Mesendoderm (in vitro differentiated cells): ENCODE measurements at regions not wholly inside any gene's neighbourhood (a gene's known extent, or its start where the extent isn't known, plus 50 kb on each side); places are given as distances from the start of the nearest gene placed in this dataset.

Source experiments
- DNase-seq: peaks from one replicate; pipeline ENCODE4 v3.0.0; 2013
- H2AK5ac ChIP-seq: 2 replicates; pipeline ENCODE4 v1.6.1; 2013; ENCODE audit warnings: low read length, inconsistent platforms
- H2BK120ac ChIP-seq: 2 replicates; pipeline ENCODE4 v1.6.1; 2013; ENCODE audit warnings: low read depth, mild to moderate bottlenecking, low read length, moderate library complexity, mixed read lengths
- H2BK15ac ChIP-seq: replicated peaks from 2 replicates; pipeline ENCODE4 v1.6.1; 2013; ENCODE audit warnings: low read depth, mild to moderate bottlenecking, moderate library complexity
- H2BK5ac ChIP-seq: 2 replicates; pipeline ENCODE4 v1.6.1; 2013; ENCODE audit warnings: low read length, inconsistent platforms
- H3K18ac ChIP-seq: 2 replicates; pipeline ENCODE4 v1.6.1; 2013; ENCODE audit warnings: mild to moderate bottlenecking, low read length, mixed read lengths
- H3K23ac ChIP-seq: one replicate; pipeline ENCODE4 v1.6.1; 2013; ENCODE audit warnings: low read length
- H3K27ac ChIP-seq: 2 replicates; pipeline ENCODE4 v1.5.1; 2013; ENCODE audit warnings: low read depth, mild to moderate bottlenecking, inconsistent platforms, low read length, moderate library complexity
- H3K27me3 ChIP-seq: 2 replicates; pipeline ENCODE4 v1.6.1; 2013; ENCODE audit warnings: low read length, control low read depth, mild to moderate bottlenecking, inconsistent platforms; ENCODE audit not compliant: insufficient read depth, poor library complexity
- H3K36me3 ChIP-seq: 2 replicates; pipeline ENCODE4 v1.6.1; 2013; ENCODE audit warnings: low read length, inconsistent platforms; ENCODE audit not compliant: control insufficient read depth, insufficient read depth
- H3K4ac ChIP-seq: one replicate; pipeline ENCODE4 v1.6.1; 2013; ENCODE audit warnings: low read depth, mild to moderate bottlenecking, low read length, moderate library complexity
- H3K4me1 ChIP-seq: 2 replicates; pipeline ENCODE4 v1.6.1; 2013; ENCODE audit warnings: low read depth, low read length, inconsistent platforms; ENCODE audit not compliant: control insufficient read depth
- H3K4me2 ChIP-seq: 2 replicates; pipeline ENCODE4 v1.6.1; 2013; ENCODE audit warnings: low read length
- H3K4me3 ChIP-seq: 2 replicates; pipeline ENCODE4 v1.5.1; 2013; ENCODE audit warnings: mild to moderate bottlenecking, low read length
- H3K56ac ChIP-seq: one replicate; pipeline ENCODE4 v1.6.1; 2013; ENCODE audit warnings: low read length
- H3K79me1 ChIP-seq: 2 replicates; pipeline ENCODE4 v1.6.1; 2013; ENCODE audit warnings: low read length, inconsistent platforms
- H3K79me2 ChIP-seq: 2 replicates; pipeline ENCODE4 v1.6.1; 2013; ENCODE audit warnings: mild to moderate bottlenecking, low read length; ENCODE audit not compliant: control insufficient read depth, insufficient read depth
- H3K9ac ChIP-seq: 2 replicates; pipeline ENCODE4 v1.6.1; 2013; ENCODE audit warnings: low read length, inconsistent platforms
- H4K5ac ChIP-seq: one replicate; pipeline ENCODE4 v1.6.1; 2013; ENCODE audit warnings: low read length
- H4K8ac ChIP-seq: one replicate; pipeline ENCODE4 v1.6.1; 2013; ENCODE audit warnings: low read depth, mild to moderate bottlenecking, control low read depth, low read length, moderate library complexity
- WGBS: extraction: QIAGEN DNeasy Blood & Tissue Kit; methylation state at CpG from one replicate; pipeline ENCODE4 v1.1.7; 2013; ENCODE audit warnings: low lambda C conversion rate, missing lambda C conversion rate; ENCODE audit not compliant: insufficient coverage; ENCODE audit errors: extremely low coverage; 5-methylcytosine and 5-hydroxymethylcytosine counted together

DNA sequence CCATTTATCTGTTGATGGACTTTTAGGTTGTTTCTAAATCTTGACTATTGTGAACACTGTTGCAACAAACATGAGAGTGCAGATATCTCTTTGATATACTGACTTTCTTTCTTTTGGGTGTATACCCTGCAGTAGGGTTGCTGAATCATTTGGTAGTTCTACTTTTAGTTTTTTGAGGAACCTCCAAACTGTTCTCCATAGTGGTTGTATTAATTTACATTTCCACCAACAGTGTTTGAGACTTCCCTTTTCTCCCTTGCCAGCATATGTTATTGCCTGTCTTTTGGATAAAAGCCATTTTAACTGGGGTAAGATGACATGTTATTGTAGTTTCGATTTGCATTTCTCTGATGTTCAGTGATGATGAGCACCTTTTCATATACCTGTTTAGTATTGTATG lies 330.0 kb downstream of the DDX10 start:
- Histone ChIP-seq H2BK120ac (no peak overlapping the region), H3K18ac (no peak overlapping the region), H3K79me1 (no peaks in the 10 kb centered on the region), H4K5ac (no peak overlapping the region), H3K4ac (no peak overlapping the region), H3K27me3 (no peaks in the 10 kb centered on the region), H3K4me1 (no peaks in the 10 kb centered on the region), H3K4me2 (no peak overlapping the region), H3K23ac (no peak overlapping the region), H2AK5ac (no peak overlapping the region), H3K27ac (no peak overlapping the region), H3K36me3 (no peaks in the 10 kb centered on the region), H2BK5ac (no peak overlapping the region), H3K79me2 (no peaks in the 10 kb centered on the region), H3K9ac (no peak overlapping the region), H3K56ac (no peak overlapping the region), H4K8ac (no peak overlapping the region), H2BK15ac (no peak overlapping the region), H3K4me3 (no peak overlapping the region)
- WGBS = no CpG with 5 or more reads among the region's 1 CpG
- no peak for DNase-seq

- no peak overlapping the region for H3K27ac ChIP-seq
- no peak for DNase-seq
- no peaks in the 10 kb centered on the region for H3K4me1 ChIP-seq
- no peak overlapping the region for H2BK120ac ChIP-seq
- H3K79me1 ChIP-seq = no peaks in the 10 kb centered on the region
- H3K27me3 ChIP-seq = no peaks in the 10 kb centered on the region
- no peak overlapping the region for H2AK5ac ChIP-seq
- no peak overlapping the region for H2BK15ac ChIP-seq
- no peak overlapping the region for H2BK5ac ChIP-seq
- no peaks in the 10 kb centered on the region for H3K79me2 ChIP-seq
- no peak overlapping the region for H3K56ac ChIP-seq
- H4K5ac ChIP-seq = no peak overlapping the region
- H3K36me3 ChIP-seq = no peaks in the 10 kb centered on the region
- H3K18ac ChIP-seq = no peak overlapping the region
- H3K4ac ChIP-seq = no peak overlapping the region
- H3K4me2 ChIP-seq = no peak overlapping the region
- H3K4me3 ChIP-seq = no peak overlapping the region
- no peak overlapping the region for H4K8ac ChIP-seq
- H3K23ac ChIP-seq = no peak overlapping the region
- no peak overlapping the region for H3K9ac ChIP-seq
These were observed 333.0 kb downstream of the DDX10 start for GRCh38 chr11:108997826-108998225.

DNA sequence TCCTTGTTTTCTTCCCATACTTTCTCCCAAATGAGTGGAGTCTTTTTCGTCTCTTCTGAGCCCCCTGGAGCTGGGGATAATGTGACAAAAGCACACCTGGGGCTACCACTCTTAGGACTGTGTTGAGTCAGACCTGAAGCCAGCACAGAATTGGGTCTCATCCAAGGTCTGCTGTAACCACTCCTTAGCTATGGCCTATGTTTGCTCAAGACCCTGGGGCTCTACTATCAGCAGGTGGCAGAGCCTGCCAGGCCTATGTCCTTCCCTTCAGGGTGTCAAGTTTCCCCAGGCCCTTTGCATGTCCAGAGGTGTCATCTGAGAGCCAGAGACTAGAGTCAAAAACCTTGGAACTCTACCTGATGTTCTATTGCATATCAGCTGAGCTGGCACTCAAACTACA lies 335.7 kb downstream of the DDX10 start:
- H3K4me1 ChIP-seq = no peaks in the 10 kb centered on the region
- H4K8ac ChIP-seq = no peak overlapping the region
- H3K36me3 ChIP-seq = no peaks in the 10 kb centered on the region
- H3K4me2 ChIP-seq = no peak overlapping the region
- no peak overlapping the region for H2BK120ac ChIP-seq
- no peak overlapping the region for H2BK5ac ChIP-seq
- no peaks in the 10 kb centered on the region for H3K79me2 ChIP-seq
- no peak overlapping the region for H3K18ac ChIP-seq
- no peak overlapping the region for H2BK15ac ChIP-seq
- H4K5ac ChIP-seq = no peak overlapping the region
- H3K27me3 ChIP-seq = no peaks in the 10 kb centered on the region
- DNase-seq = no peak
- no peaks in the 10 kb centered on the region for H3K79me1 ChIP-seq
- H2AK5ac ChIP-seq = no peak overlapping the region
- H3K56ac ChIP-seq = no peak overlapping the region
- H3K4ac ChIP-seq = no peak overlapping the region
- no CpG with 5 or more reads among the region's 1 CpG for WGBS
- no peak overlapping the region for H3K4me3 ChIP-seq
- H3K23ac ChIP-seq = no peak overlapping the region
- H3K9ac ChIP-seq = no peak overlapping the region
- no peak overlapping the region for H3K27ac ChIP-seq

GRCh38 chr11:109001585-109001984 lies 336.7 kb downstream of the DDX10 start:
- no peaks in the 10 kb centered on the region for H3K36me3 ChIP-seq
- H3K9ac ChIP-seq = no peak overlapping the region
- no peaks in the 10 kb centered on the region for H3K79me2 ChIP-seq
- no peaks in the 10 kb centered on the region for H3K79me1 ChIP-seq
- H3K4me3 ChIP-seq = no peak overlapping the region
- no peak overlapping the region for H3K18ac ChIP-seq
- peak; percentile 16 for DNase-seq
- H2BK120ac ChIP-seq = no peak overlapping the region
- no peaks in the 10 kb centered on the region for H3K27me3 ChIP-seq
- no peaks in the 10 kb centered on the region for H3K4me1 ChIP-seq
- no peak overlapping the region for H3K4ac ChIP-seq
- no peak overlapping the region for H2BK15ac ChIP-seq
- H3K23ac ChIP-seq = no peak overlapping the region
- H3K56ac ChIP-seq = no peak overlapping the region
- no peak overlapping the region for H2BK5ac ChIP-seq
- H4K8ac ChIP-seq = no peak overlapping the region
- H3K4me2 ChIP-seq = no peak overlapping the region
- no peak overlapping the region for H3K27ac ChIP-seq
- no peak overlapping the region for H2AK5ac ChIP-seq
- H4K5ac ChIP-seq = no peak overlapping the region

DNA sequence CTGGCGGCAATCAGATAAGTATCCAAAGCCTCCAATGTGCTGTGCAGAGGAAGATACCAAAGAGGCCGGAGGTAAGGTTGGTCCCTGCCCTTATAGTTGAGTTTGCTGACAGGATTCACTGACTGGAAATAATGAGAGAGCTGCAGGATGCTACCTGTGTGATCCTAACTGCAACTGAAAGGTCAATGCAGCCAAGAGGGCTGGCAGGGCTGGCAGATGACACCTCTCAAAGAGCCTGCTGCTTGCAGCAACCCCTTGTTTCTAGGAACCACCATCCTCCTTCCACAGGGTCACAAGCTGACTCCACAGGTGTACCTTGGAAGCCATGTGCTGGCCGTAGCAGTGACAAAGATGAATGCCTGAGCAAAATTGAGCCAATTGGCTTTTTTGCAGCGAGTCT lies 348.1 kb downstream of the DDX10 start:
- Histone ChIP-seq H3K4me2 (no peak overlapping the region), H3K4me3 (no peak overlapping the region), H3K79me1 (no peaks in the 10 kb centered on the region), H4K5ac (no peak overlapping the region), H2AK5ac (no peak overlapping the region), H3K36me3 (no peaks in the 10 kb centered on the region), H3K9ac (no peak overlapping the region), H3K4me1 (peaks cover 3% of the 10 kb centered on the region), H3K56ac (no peak overlapping the region), H3K27ac (no peak overlapping the region), H2BK5ac (no peak overlapping the region), H2BK120ac (no peak overlapping the region), H3K23ac (no peak overlapping the region), H3K79me2 (no peaks in the 10 kb centered on the region), H3K27me3 (no peaks in the 10 kb centered on the region), H3K18ac (no peak overlapping the region), H3K4ac (no peak overlapping the region), H4K8ac (no peak overlapping the region), H2BK15ac (no peak overlapping the region)
- no CpG with 5 or more reads among the region's 4 CpGs for WGBS
- DNase-seq = no peak

- no peak overlapping the region for H3K9ac ChIP-seq
- H3K18ac ChIP-seq = no peak overlapping the region
- no peaks in the 10 kb centered on the region for H3K79me2 ChIP-seq
- no peak overlapping the region for H3K56ac ChIP-seq
- no peak for DNase-seq
- no peak overlapping the region for H3K27ac ChIP-seq
- H2BK5ac ChIP-seq = no peak overlapping the region
- no peak overlapping the region for H4K8ac ChIP-seq
- WGBS = 100% methylated on average over 3 of the region's 5 CpGs
- no peak overlapping the region for H3K4me3 ChIP-seq
- no peak overlapping the region for H4K5ac ChIP-seq
- H2AK5ac ChIP-seq = no peak overlapping the region
- no peak overlapping the region for H3K4ac ChIP-seq
- H3K23ac ChIP-seq = no peak overlapping the region
- no peaks in the 10 kb centered on the region for H3K79me1 ChIP-seq
- no peak overlapping the region for H2BK15ac ChIP-seq
- H3K27me3 ChIP-seq = no peaks in the 10 kb centered on the region
- no peak overlapping the region for H2BK120ac ChIP-seq
- no peaks in the 10 kb centered on the region for H3K36me3 ChIP-seq
- peaks cover 3% of the 10 kb centered on the region for H3K4me1 ChIP-seq
- no peak overlapping the region for H3K4me2 ChIP-seq
These were observed 350.4 kb downstream of the DDX10 start for GRCh38 chr11:109015283-109015682.
